HUES64 (cell line): ENCODE measurements at regions not wholly inside any gene's neighbourhood (a gene's known extent, or its start where the extent isn't known, plus 50 kb on each side); places are given as distances from the start of the nearest gene placed in this dataset.

Experiments
- H3K27ac ChIP-seq: 2 replicates; pipeline ENCODE4 v1.7.0; 2013; ENCODE audit warnings: low read depth, low read length, inconsistent platforms
- H3K27me3 ChIP-seq: 2 replicates; pipeline ENCODE4 v1.6.1; 2013; ENCODE audit warnings: mild to moderate bottlenecking, low read length; ENCODE audit not compliant: insufficient read depth
- H3K36me3 ChIP-seq: 2 replicates; pipeline ENCODE4 v1.6.1; 2013; ENCODE audit warnings: mild to moderate bottlenecking, low read length; ENCODE audit not compliant: insufficient read depth
- H3K4me1 ChIP-seq: 2 replicates; pipeline ENCODE4 v1.6.1; 2013; ENCODE audit warnings: mild to moderate bottlenecking, low read length, moderate library complexity; ENCODE audit not compliant: insufficient read depth
- H3K4me3 ChIP-seq: 2 replicates; pipeline ENCODE4 v1.5.1; 2013; ENCODE audit warnings: mild to moderate bottlenecking, low read length, moderate library complexity
- H3K9ac ChIP-seq: 2 replicates; pipeline ENCODE4 v1.6.1; 2013; ENCODE audit warnings: mild to moderate bottlenecking, low read depth, low read length
- H3K9me3 ChIP-seq: 2 replicates; pipeline ENCODE4 v1.6.1; 2013; ENCODE audit warnings: low read depth, low read length; ENCODE audit not compliant: insufficient read depth
- WGBS: fragments of 150-250, 120-280 bp; methylation state at CpG from one replicate; pipeline ENCODE4 v1.1.7; 2013; ENCODE audit warnings: missing lambda C conversion rate; 5-methylcytosine and 5-hydroxymethylcytosine counted together

DNA sequence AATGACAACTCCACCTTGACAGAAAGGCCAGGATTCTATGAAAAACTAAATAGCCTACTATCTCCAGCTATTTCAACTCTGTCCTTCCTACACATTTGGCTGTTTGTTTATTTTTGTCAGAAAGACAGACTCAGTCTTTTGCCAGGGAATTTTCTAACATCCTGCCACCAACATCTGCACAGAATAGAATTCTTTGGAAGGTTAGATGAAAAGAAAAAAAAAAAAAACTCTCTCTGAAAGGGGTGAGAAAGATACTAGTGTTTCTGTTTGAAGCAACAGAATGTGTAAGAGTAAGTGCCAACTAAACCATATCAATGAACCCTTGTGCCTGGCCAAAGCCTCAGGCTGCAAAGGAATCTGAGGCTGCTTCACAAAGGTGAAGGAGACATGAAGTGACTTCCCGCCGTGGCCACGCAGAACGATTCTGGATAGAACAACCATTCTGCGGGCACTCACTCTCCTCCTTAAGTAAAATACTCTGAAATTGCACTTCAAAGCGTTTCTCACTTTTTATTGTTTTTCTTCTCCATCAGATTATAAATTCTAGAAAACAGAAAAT, 498.2 kb downstream of the IRS2 start:
- Histone ChIP-seq H3K27ac (no peak overlapping the region), H3K36me3 (no peaks in the 10 kb centered on the region), H3K27me3 (no peaks in the 10 kb centered on the region), H3K4me3 (no peak overlapping the region), H3K4me1 (no peaks in the 10 kb centered on the region), H3K9ac (no peak overlapping the region), H3K9me3 (no peaks in the 10 kb centered on the region)
- WGBS = 92% methylated on average over 6 of the region's 6 CpGs

DNA sequence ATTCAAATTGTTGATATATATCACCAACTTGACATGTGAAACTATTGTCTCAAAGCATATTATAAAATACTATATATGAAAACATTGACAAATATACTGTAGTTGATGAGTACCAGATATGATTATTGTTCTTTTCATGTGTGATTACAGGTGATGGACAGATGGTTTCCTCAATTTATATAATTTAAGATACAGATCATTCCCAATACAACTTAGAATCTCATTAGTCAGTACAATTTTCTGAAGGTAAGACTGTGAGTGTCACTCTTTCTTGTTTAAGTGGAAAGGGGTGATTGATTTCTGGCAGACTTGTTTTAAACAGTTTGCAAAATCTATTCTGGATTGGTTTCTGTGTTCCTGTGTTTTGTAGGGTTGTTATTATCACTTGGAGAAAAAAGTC, 498.8 kb downstream of the IRS2 start:
- H3K27ac ChIP-seq = no peak overlapping the region
- H3K4me1 ChIP-seq = no peaks in the 10 kb centered on the region
- no peaks in the 10 kb centered on the region for H3K27me3 ChIP-seq
- no peak overlapping the region for H3K9ac ChIP-seq
- H3K9me3 ChIP-seq = no peaks in the 10 kb centered on the region
- no peak overlapping the region for H3K4me3 ChIP-seq
- H3K36me3 ChIP-seq = no peaks in the 10 kb centered on the region

DNA sequence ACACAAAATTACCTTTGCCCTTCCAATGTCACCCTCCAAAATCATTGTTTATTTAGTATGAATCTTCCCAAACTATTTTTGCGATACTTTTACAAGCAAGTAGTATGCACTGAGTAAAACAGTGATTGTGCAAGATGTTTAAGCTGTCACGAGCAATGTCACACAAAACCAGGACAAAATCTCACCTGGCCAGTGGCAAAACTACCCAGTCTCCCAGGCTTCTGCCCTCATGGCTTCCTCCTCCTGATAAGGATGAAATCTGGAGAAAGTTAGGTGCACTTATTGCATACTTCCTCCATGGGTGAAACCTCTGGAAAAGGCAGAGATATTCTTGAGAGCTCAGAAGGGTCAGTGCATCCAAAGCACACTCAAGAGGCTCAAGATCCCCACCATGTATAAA, 500.8 kb downstream of the IRS2 start:
- no peaks in the 10 kb centered on the region for H3K4me1 ChIP-seq
- 100% methylated on average over 2 of the region's 2 CpGs for WGBS
- no peaks in the 10 kb centered on the region for H3K27me3 ChIP-seq
- no peak overlapping the region for H3K27ac ChIP-seq
- no peaks in the 10 kb centered on the region for H3K36me3 ChIP-seq
- H3K9me3 ChIP-seq = no peaks in the 10 kb centered on the region
- H3K4me3 ChIP-seq = no peak overlapping the region
- no peak overlapping the region for H3K9ac ChIP-seq

DNA sequence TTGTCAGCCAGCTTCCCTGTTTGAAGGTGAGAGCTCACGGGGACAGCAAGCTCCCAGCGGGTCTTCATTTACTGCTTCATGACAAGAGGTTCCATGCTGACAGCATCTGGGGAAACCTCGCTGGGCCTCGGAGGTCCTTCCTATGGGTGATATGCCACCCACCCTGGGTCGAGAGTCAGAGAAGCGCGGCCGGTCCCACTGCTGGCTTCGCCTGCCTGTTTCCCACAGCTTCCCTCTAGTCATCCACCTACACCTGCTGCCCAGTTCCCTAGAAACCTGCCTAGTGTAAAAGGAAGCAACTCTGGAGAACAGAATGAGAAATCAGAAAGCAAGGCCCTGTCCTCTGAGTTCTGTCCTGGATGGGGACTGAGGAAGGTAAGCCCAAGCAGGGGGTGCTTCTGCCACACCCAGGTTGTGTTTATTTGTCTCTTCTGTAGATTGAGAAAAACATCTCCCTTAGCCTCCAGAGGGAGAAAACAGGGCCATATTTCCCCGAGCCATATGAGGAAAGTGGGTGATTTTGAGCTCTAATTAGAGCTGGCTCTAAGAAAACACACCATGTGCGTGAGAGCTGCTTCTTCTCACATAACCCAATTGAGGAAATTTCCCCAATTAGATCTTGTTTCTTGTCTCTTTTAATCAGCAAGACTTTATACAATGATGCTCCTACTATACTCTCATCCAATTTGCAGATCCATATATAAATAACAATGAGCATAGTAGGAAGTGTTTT, 504.3 kb downstream of the IRS2 start:
- Histone ChIP-seq H3K4me3 (no peak overlapping the region), H3K4me1 (no peaks in the 10 kb centered on the region), H3K9ac (no peak overlapping the region), H3K9me3 (no peaks in the 10 kb centered on the region), H3K36me3 (no peaks in the 10 kb centered on the region), H3K27ac (no peak overlapping the region), H3K27me3 (no peaks in the 10 kb centered on the region)
- whole genome bisulfite sequencing = 92% methylated on average over 11 of the region's 11 CpGs

DNA sequence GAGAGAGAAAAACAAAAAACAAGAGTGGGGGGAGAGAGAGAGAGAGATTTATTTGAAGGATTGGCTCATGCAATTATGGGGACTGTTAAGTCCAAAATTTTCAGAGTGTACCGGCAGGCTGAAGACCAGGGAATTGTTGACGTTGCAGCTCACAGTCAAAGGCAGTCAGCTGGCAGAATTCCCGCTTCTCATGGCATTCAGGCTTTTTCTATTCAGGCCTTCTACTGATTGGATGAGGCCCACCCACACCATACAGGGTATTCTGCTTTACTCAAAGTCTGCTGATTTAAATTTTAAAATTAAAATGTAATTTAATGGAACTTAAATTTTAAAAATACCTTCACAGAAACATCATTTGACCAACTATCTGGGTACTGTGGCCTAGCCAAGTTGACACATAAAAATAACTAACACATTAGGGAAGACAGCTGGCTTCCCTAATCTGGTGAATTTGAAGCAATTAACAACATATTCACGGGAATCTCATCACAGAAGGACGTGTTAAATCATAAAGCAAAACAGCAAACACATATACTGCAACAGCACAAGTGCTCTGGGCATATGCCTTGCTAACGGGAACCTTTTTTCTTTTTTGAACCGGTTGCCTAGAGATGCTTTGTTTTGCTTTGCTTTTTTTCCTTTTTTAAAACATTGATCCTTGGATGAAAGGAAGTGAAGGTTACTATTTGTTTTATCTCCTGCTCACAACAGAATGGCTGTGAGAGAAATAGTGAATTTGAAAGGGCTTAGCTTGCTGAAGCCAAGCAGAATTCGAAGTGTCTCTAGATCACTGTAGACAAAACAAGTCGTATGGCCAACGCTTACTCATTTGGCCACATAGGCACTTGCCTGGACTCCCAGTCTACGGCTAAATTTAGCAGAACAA, 505.1 kb downstream of the IRS2 start:
- H3K36me3 ChIP-seq = no peaks in the 10 kb centered on the region
- no peaks in the 10 kb centered on the region for H3K4me1 ChIP-seq
- H3K9me3 ChIP-seq = no peaks in the 10 kb centered on the region
- H3K4me3 ChIP-seq = no peak overlapping the region
- H3K9ac ChIP-seq = no peak overlapping the region
- H3K27ac ChIP-seq = no peak overlapping the region
- WGBS = 90% methylated on average over 11 of the region's 11 CpGs
- H3K27me3 ChIP-seq = no peaks in the 10 kb centered on the region

DNA sequence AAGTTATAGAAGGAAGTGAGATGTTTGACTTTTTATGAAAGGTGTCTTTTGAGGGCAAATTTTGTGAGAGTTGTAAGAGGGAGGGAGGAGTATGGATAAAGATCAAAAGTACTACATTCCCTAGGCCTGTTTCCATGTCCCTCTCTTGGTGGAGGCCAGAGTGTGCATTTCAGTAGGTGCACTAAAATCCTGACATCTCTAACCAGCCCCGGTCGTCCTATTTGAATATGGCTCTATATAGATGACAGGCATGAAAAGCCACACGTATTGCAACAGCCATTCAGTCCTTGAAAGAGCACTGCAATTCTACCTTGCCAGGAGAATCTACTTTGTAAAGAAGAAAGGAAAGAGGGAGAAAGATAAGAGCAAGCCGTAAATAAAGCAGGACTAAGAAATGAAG, 510.1 kb downstream of the IRS2 start:
- 91% methylated on average over 4 of the region's 4 CpGs for WGBS
- Histone ChIP-seq H3K9me3 (no peaks in the 10 kb centered on the region), H3K4me1 (peaks cover 41% of the 10 kb centered on the region)

DNA sequence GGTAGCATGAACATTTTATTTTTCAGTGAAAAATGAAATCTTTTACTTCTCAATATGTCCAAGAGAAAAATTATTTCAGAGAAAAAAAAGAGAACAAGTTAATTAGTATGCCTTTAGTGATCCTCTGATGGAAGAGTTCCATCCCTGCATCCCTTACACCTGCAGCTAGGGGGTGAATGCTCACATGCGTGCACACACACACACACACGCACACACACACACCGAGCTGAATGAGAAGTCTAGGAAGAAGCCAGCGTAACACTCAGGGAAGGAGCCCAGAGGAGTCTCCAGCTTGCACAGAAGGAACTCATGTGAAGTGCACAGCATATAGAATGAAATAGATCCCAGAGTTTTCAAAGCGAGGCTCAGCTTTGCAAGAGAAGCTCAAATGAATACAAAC, 510.5 kb downstream of the IRS2 start:
- WGBS = 83% methylated on average over 5 of the region's 5 CpGs
- Histone ChIP-seq H3K27ac (no peak overlapping the region; the same call in 1 of the 2 replicates), H3K9ac (no peak overlapping the region), H3K27me3 (no peaks in the 10 kb centered on the region), H3K9me3 (no peaks in the 10 kb centered on the region), H3K4me3 (no peak overlapping the region), H3K4me1 (peaks cover 45% of the 10 kb centered on the region), H3K36me3 (no peaks in the 10 kb centered on the region)

More for the DNA sequence above, 510.1 kb downstream of the IRS2 start:
- no peaks in the 10 kb centered on the region for H3K27me3 ChIP-seq
- no peak overlapping the region for H3K27ac ChIP-seq
- H3K4me3 ChIP-seq = no peak overlapping the region
- no peaks in the 10 kb centered on the region for H3K36me3 ChIP-seq
- H3K9ac ChIP-seq = no peak overlapping the region

DNA sequence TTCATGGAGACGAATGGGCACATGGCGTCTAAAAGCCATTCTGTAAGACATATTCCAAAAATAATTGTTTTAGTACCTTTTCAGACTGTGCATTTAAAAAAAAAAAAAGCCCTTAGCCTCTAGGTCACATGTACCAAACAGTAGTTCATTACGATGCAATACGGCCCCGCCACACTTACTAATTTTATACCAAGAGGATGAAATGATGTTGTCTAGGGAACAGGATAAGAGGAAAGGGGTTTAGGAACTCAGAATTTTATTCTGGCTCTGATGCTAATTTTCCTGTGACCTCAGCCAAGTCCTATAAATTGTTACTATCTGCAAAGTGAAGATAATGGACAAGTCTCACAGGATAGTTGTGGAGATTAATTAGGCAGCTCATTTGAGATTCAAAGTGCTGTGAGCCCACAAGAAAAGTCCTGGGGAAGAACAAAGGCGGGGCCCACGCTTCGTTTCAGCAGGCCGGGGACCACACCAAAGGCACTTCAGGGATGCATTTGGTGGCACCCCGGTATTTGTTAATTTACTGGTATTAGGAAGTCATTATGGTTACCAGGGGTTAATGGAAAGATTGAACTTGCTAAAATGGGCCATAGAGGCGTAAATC, 511.1 kb downstream of the IRS2 start:
- Histone ChIP-seq H3K4me3 (no peak overlapping the region), H3K27me3 (no peaks in the 10 kb centered on the region), H3K4me1 (peaks cover 45% of the 10 kb centered on the region), H3K9me3 (no peaks in the 10 kb centered on the region), H3K9ac (no peak overlapping the region; the same call in 1 of the 2 replicates), H3K36me3 (no peaks in the 10 kb centered on the region), H3K27ac (peak overlapping the region; percentile 76)
- WGBS = 89% methylated on average over 7 of the region's 11 CpGs

DNA sequence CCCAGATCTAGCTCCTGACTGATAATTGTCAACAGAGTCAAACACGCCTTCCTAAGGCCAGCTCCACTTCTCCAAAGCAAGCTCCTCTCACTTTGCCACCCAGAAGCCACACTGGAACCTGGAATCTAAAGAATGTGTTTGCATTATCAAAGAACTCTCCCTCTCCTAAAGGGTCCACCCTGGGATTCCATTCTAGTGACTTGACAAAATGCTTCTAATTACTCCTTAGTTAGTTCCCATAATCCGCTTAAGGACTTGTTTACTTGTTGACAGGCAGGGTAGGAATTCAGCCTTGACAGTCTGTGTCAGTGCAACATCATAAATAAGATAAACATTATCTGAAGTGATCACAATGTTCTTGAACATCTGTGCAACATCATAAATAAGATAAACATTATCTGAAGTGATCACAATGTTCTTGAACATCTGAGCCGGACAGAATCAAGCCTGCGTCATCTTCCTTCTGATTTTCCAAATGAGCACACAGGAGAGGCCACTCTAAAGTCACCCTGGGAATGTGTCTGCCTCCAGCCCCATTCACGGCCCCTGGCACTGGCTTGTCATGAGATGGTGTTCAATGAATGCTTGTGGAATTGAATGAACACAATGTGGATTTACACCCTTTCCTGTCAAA, 512.1 kb downstream of the IRS2 start:
- 56% methylated on average over 5 of the region's 5 CpGs for WGBS
- Histone ChIP-seq H3K36me3 (no peaks in the 10 kb centered on the region), H3K27ac (peak overlapping the region; percentile 76), H3K27me3 (no peaks in the 10 kb centered on the region), H3K9me3 (no peaks in the 10 kb centered on the region), H3K4me1 (peaks cover 45% of the 10 kb centered on the region), H3K9ac (no peak overlapping the region; the same call in 1 of the 2 replicates), H3K4me3 (peak overlapping the region; percentile 30; the same call in 1 of the 2 replicates)

DNA sequence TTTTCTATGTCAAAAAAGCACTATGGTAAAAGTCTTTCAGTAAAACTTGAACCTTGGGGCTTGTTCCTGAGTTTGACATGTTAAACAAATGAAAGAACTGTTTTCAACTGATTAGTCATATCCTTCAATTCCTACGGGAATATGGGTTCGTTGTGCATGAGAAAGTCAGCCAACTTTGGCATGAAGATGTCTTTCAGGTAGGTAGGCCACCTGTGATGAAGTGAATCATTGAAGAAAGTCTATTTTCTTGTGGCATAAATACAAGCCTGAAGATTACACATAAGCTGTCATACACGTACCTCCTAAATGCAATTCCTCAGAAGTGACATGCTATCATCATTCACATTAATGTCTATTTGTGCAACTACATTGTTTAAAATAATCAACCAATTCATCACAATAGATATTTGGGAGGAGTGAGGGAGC, 513.0 kb downstream of the IRS2 start:
- Histone ChIP-seq H3K4me3 (peak overlapping the region; percentile 30; the same call in 1 of the 2 replicates), H3K36me3 (no peaks in the 10 kb centered on the region), H3K27ac (peak overlapping the region; percentile 50), H3K9ac (no peak overlapping the region), H3K4me1 (peaks cover 45% of the 10 kb centered on the region), H3K9me3 (no peaks in the 10 kb centered on the region), H3K27me3 (no peaks in the 10 kb centered on the region)
- 82% methylated on average over 3 of the region's 3 CpGs for WGBS
